HTR-8/SVneo (cell line): ENCODE measurements at regions not wholly inside any gene's neighbourhood (a gene's known extent, or its start where the extent isn't known, plus 50 kb on each side); places are given as distances from the start of the nearest gene placed in this dataset.

ENCODE experiments used
- DNase-seq: peaks from one replicate; pipeline ENCODE4 v3.0.0; 2011; ENCODE audit warnings: low spot score, mixed read lengths; ENCODE audit not compliant: insufficient read length
- FAIRE-seq: peaks from 2 replicates; lab custom pipeline; 2011; peaks lifted over from hg19 to GRCh38; lab: Jason Lieb, UNC

DNA sequence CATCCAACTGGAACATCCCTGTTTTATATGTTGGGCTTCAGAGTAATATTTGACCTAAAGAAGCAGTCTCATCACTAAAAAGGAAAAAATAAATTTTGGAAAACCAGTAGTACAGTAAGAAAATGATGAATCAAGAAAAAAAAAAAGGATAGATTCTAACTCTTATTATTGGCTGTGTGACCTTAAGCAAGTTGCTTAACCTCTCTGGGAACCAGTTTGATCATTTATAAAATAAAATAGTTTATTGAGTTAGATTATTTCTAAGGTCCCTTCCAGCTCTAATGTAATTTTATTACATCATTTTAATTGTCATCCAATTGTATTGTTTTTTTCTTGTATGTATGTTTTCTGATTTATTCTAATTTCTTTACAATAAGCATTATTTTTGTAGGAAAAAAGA is 127.0 kb downstream of the PRELID2 start:
- DNase-seq = no peak
- no peak for FAIRE-seq

DNA sequence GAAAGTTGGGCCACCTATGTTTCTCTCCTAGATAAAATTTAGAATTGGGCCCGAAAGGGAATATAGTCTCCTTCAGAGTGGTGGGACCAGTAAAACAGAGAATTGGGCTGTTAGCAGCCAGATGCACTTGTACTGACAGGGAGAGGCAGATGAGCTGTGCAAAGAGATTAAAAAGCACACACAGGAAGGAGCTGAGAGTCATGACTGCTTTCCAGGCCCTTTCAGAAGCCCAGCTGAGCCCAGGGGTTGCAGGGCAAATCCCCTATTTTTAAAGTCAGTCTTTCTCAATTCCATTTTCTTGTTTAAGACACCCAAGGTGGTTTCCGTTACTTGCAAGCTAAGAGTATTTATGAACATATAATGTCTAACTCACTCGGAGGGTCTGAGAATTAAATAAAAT is 130.4 kb downstream of the PRELID2 start:
- DNase-seq (no peak), FAIRE-seq (no peak)

GRCh38 chr5:145703856-145704255 is 131.3 kb downstream of the PRELID2 start:
- no peak for FAIRE-seq
- DNase-seq = no peak

GRCh38 chr5:145701404-145701803 is 133.7 kb downstream of the PRELID2 start:
- no peak for FAIRE-seq
- no peak for DNase-seq

DNA sequence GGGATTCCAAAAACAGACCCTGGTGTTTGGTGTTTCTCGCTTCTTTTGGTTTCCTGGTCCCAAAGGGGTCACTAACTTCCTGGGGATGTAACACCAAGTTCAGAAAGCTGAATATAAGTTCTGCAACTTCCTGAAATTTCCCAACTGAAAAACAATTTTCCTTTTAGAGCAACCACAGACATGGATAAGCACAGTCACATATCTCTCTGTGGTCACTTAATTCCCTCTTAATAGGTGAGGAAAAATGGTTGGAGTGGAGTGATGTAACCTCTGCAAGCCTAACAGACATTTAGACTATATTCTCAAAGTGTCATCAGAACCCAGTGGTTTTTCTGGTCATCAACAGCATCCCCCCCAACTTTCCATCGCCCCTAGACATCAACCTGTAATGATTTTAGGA is 135.3 kb downstream of the PRELID2 start:
- no peak for DNase-seq
- no peak for FAIRE-seq

- no peak for FAIRE-seq
- DNase-seq = peak; percentile 12
These were observed 137.7 kb downstream of the PRELID2 start for GRCh38 chr5:145697251-145697990.

- DNase-seq (no peak), FAIRE-seq (no peak)
These were observed 145.9 kb downstream of the PRELID2 start for GRCh38 chr5:145689235-145689634.

- FAIRE-seq (no peak), DNase-seq (no peak)
These were observed 147.2 kb downstream of the PRELID2 start for GRCh38 chr5:145687943-145688342.

- FAIRE-seq = no peak
- no peak for DNase-seq
These were observed 149.7 kb downstream of the PRELID2 start for GRCh38 chr5:145685417-145685816.

GRCh38 chr5:145683431-145683830 is 151.7 kb downstream of the PRELID2 start:
- FAIRE-seq (no peak), DNase-seq (no peak)

GRCh38 chr5:145682197-145682899 is 152.8 kb downstream of the PRELID2 start:
- DNase-seq (no peak), FAIRE-seq (no peak)

DNA sequence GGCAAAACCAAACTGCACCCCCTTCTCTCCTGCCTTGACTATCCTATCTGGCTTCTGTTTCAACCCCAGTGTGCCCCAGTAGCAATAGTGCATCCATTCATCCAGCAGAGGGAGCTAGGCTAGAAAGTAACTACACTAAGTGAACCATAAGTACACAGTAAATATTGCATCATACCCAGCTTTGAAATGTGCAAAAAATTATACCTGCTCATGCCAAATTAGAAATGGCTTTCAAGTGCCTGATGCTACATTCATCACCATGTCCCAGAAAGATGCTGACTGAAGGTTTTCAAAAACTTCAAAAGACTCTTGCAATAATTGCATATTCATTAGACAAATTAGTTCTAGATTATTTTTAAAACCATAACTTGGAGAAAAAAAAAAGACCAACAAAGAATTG is 153.5 kb downstream of the PRELID2 start:
- peak; percentile 93 for FAIRE-seq
- DNase-seq = peak; percentile 62

GRCh38 chr5:145681216-145681615 is 153.9 kb downstream of the PRELID2 start:
- FAIRE-seq (no peak), DNase-seq (no peak)

GRCh38 chr5:145680767-145681166 is 154.4 kb downstream of the PRELID2 start:
- FAIRE-seq = no peak

DNA sequence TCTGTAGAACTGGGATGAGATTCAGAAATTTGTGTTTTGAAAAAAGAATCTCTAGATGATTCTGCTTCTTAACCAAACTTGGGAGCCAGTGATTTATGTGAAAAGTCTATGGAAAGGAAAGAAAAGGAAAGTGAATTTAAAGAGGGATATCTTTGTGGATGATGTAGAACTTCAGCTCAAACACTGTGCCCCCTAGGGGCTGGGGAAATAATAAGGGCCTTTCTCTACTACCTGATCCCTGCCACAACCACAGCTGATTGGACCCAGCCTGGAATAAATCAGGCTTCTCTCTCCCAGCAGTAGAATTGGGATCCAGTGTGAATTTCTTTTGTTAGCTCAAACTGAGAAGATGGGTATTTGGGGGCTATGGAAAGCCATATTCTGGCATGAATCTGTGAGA is 155.0 kb downstream of the PRELID2 start:
- FAIRE-seq (no peak), DNase-seq (no peak)

More at GRCh38 chr5:145680767-145681166, 154.4 kb downstream of the PRELID2 start:
- DNase-seq = no peak

- DNase-seq (no peak), FAIRE-seq (no peak)
These were observed 156.9 kb downstream of the PRELID2 start for GRCh38 chr5:145678255-145678654.

DNA sequence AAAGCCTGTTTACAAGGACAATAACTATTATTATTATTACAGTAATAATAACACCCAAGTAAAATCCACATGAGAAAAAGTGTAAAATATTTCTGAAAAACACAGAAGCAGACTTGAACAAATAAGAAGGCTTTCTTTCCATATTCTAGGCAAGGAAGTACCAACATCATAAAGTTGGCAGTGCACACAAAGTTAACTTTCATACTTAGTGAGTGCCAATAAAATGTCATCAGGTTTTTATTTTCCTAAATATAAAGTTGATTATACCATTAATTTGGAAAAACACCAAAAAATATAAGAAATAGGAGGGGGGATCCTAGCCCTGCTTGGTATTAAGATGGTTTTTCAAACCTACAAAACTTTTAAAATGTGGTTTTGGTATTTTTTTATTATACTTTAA is 161.4 kb downstream of the PRELID2 start:
- DNase-seq (no peak), FAIRE-seq (no peak)

DNA sequence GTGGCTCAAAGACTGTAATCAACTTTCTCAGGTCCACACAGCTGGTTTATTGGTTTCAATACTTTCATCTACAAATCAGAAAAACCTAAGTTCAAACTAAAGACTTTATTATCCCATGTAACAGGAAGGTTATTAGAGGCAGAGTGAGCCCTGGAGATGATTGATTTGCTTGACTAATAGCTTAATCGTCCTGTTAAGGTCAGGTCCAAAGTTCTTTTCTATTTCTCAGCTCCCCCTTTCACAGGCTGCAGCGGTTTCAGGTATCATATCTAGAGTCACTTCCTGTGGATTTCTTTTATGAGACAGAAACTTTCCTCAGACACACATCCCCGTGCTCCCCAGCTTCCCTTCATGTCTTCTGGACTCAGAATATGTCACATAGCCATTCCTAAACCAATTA is 166.4 kb downstream of the PRELID2 start:
- FAIRE-seq (no peak), DNase-seq (no peak)

- DNase-seq (no peak), FAIRE-seq (peak; percentile 40)
These were observed 167.4 kb downstream of the PRELID2 start for GRCh38 chr5:145667742-145668141.

DNA sequence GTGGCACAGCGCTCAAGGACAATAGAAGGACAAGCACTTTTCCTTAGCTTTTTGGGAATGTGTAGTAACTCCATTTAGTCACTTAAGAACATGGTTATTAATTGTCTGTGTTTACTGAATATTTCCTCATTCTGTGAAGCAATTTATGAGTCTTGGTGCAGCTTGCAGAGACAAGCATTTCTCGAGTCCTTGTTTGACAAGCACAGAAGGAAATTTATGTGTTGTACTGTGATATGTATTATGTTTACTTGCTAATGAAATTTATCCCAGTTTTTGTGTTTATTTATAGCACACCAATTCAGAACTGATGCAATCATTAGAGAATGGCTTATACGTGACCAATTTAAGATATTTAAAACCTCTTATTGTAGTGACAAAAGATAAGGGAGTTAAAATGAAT is 168.6 kb downstream of the PRELID2 start:
- FAIRE-seq (no peak), DNase-seq (no peak)

GRCh38 chr5:145661737-145662485 is 173.2 kb downstream of the PRELID2 start:
- DNase-seq = no peak
- no peak for FAIRE-seq
